ENCODE measurements at regions not wholly inside any gene's neighbourhood (a gene's known extent, or its start where the extent isn't known, plus 50 kb on each side); places are given as distances from the start of the nearest gene placed in this dataset.

GRCh38 chr11:22510741-22511140, 114.9 kb downstream of the FANCF start:
- H3K4me3 ChIP-seq (ENCODE audit: extremely low read depth in 1 of 4, insufficient read depth in 2 of 4, low read depth in 3 of 4, low read length in 4 of 4), result no peak overlapping the region
- H3K4me1 ChIP-seq (replicated peaks in 1 of 4; ENCODE audit: control insufficient read depth in 3 of 4, insufficient read depth in 4 of 4, low read length in 3 of 4), result peaks cover 0 to 8% (median 2%) of the 10 kb centered on the region in 4 experiments; a peak in 3 of 7 replicates
- no peak overlapping the region for H2BK20ac ChIP-seq (ENCODE audit: low read length)
- H2BK5ac ChIP-seq (ENCODE audit: low read depth, low read length), result no peak overlapping the region
- H2BK120ac ChIP-seq (replicated peaks; ENCODE audit: low read depth, low read length), result no peak overlapping the region
- POLR2A ChIA-PET (ENCODE audit: partially characterized antibody), result no interaction called here
- DNase-seq (ENCODE audit: low read depth in 1 of 2, low spot score in 2 of 2) (no peak), FAIRE-seq (no peak)
- no peaks in the 10 kb centered on the region for H3K27me3 ChIP-seq (replicated peaks in 1 of 4; ENCODE audit: control insufficient read depth in 3 of 4, extremely low read depth in 1 of 4, insufficient read depth in 3 of 4, low read length in 3 of 4)
- H3K4ac ChIP-seq (replicated peaks; ENCODE audit: insufficient read length, low read depth, low read length), result no peak overlapping the region
- H3K23ac ChIP-seq (ENCODE audit: insufficient read length), result no peak overlapping the region
- no peak overlapping the region for H3K27ac ChIP-seq (ENCODE audit: low read depth, low read length)
- no peaks in the 10 kb centered on the region for H3K23me2 ChIP-seq (ENCODE audit: low read depth, low read length)
- H2BK12ac ChIP-seq (ENCODE audit: low read depth, low read length), result no peak overlapping the region
- no peak overlapping the region for H2AFZ ChIP-seq (ENCODE audit: low read length)
- H3K9ac ChIP-seq (replicated peaks in 1 of 4; ENCODE audit: extremely low read depth in 1 of 4, low read depth in 3 of 4, low read length in 3 of 4), result no peak overlapping the region
- H3K56ac ChIP-seq (replicated peaks; ENCODE audit: insufficient read length, low read depth, low read length), result no peak overlapping the region
- whole genome bisulfite sequencing, 2 experiments (ENCODE audit: extremely low coverage in 1 of 2, insufficient coverage in 1 of 2, insufficient read length in 1 of 2, insufficient replicate concordance in 2 of 2, low coverage in 1 of 2, low lambda C conversion rate in 2 of 2, missing lambda C conversion rate in 1 of 2), result 65% methylated on average over 2 of the region's 2 CpGs; no CpG with 5 or more reads in 1 of the 2 experiments
- no peak overlapping the region for H2BK15ac ChIP-seq (ENCODE audit: low read length)
- H3K9me3 ChIP-seq (ENCODE audit: insufficient read depth in 2 of 2, low read depth in 1 of 2, low read length in 1 of 2), result no peaks in the 10 kb centered on the region
- H2AK5ac ChIP-seq (ENCODE audit: low read depth, low read length), result no peak overlapping the region
- H4K20me1 ChIP-seq (replicated peaks in 1 of 2; ENCODE audit: control insufficient read depth in 1 of 2, insufficient read depth in 2 of 2, low read length in 2 of 2), result no peaks in the 10 kb centered on the region
- no peak overlapping the region for H3K4me2 ChIP-seq (ENCODE audit: insufficient read depth in 1 of 2, low read depth in 2 of 2, low read length in 2 of 2)
- no peaks in the 10 kb centered on the region for H3K79me1 ChIP-seq (ENCODE audit: low read depth, low read length)
- no peak overlapping the region for H4K8ac ChIP-seq (ENCODE audit: extremely low read depth, insufficient read depth, low read length)
- CTCF ChIA-PET (ENCODE audit: partially characterized antibody), result no interaction called here
- no peak overlapping the region for H3K14ac ChIP-seq (ENCODE audit: insufficient read length)
- no peak overlapping the region for H4K5ac ChIP-seq (ENCODE audit: insufficient read length, low read depth, low read length)
- no peak overlapping the region for H3K18ac ChIP-seq (ENCODE audit: extremely low read depth, low read length)
- no peak overlapping the region for H4K91ac ChIP-seq (replicated peaks; ENCODE audit: insufficient read length, low read length)
- H3K79me2 ChIP-seq (ENCODE audit: control insufficient read depth in 1 of 2, insufficient read depth in 2 of 2, low read length in 2 of 2), result no peaks in the 10 kb centered on the region
- H3K36me3 ChIP-seq (ENCODE audit: control insufficient read depth in 2 of 4, insufficient read depth in 4 of 4, low read length in 3 of 4), result no peaks in the 10 kb centered on the region
- TF ChIP-seq KDM1A (IDR thresholded peaks at IDR 0.05; ENCODE audit: borderline replicate concordance, low read length) (no peak), EGR1 (IDR thresholded peaks at IDR 0.05; ENCODE audit: borderline replicate concordance, low read depth, low read length) (no peak), HDAC2 (IDR thresholded peaks at IDR 0.05; ENCODE audit: borderline replicate concordance in 1 of 2, low read depth in 2 of 2, low read length in 2 of 2) (no peak), CREB1 (IDR thresholded peaks at IDR 0.05) (no peak), CBX8 (IDR thresholded peaks at IDR 0.05; ENCODE audit: borderline replicate concordance, low read depth, low read length) (no peak), SIX5 (IDR thresholded peaks at IDR 0.05; ENCODE audit: low read depth, low read length) (no peak), JUND (IDR thresholded peaks at IDR 0.05; ENCODE audit: low read length) (no peak), E2F6 (IDR thresholded peaks at IDR 0.05) (no peak), BRCA1 (IDR thresholded peaks at IDR 0.05; ENCODE audit: low read depth, low read length) (no peak), HDAC6 (IDR thresholded peaks at IDR 0.05; ENCODE audit: low read depth, low read length) (no peak), NRF1 (IDR thresholded peaks at IDR 0.05; ENCODE audit: low read depth, low read length) (no peak), CHD1 (IDR thresholded peaks at IDR 0.05; ENCODE audit: low read depth, low read length) (no peak), POLR2A (IDR thresholded peaks at IDR 0.05; ENCODE audit: control extremely low read depth in 1 of 2, low read depth in 2 of 2, low read length in 2 of 2) (no peak), TAF1 (IDR thresholded peaks at IDR 0.05; ENCODE audit: low read depth, low read length) (no peak), USF2 (IDR thresholded peaks at IDR 0.05; ENCODE audit: low read length) (no peak)

All from H1 (cell line).